HG03460 (cell line): ENCODE measurements at regions not wholly inside any gene's neighbourhood (a gene's known extent, or its start where the extent isn't known, plus 50 kb on each side); places are given as distances from the start of the nearest gene placed in this dataset.
"Not testable (repeated sequence)": the region's sequence is repeated elsewhere in the genome, so short reads cannot be mapped to it uniquely, and the experiment has no call there.

Experiments
- ATAC-seq: cut with Tn5 transposase; IDR thresholded peaks from one replicate; pipeline ENCODE4 v1.9.1; 2021; ENCODE audit not compliant: unreplicated experiment

DNA sequence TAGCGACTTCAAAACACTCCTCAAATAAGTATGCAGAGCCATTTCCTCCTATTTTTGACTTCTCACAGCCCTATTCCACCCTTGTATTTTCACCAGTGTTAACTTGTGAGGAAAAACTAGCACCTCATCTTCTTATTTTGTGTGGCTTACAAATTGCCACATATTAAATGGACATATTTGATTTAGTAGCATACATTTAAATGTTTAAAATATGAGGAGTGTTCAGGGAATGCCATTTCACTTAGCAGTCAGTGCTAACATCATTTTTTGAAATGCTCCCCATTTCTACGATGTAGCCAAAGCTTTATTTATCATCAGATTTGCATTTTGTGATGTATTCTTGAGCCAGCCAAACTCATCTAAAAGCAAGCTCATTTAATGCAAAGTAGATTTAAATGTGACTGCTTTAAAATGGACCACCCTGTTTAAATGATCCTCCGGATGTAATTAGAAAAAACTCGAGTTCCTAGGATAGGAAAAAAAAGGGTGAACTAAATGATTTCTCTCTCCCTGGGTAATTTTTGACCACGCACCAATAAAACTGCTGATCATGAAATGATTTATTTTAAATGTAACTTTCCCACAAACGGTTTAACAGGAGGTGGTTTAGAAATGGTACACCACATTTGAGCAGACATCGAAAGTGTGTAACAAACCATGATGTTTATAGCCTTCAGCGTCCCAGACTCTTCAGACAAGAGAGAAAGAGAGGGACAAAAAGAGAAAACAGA lies 172.6 kb downstream of the CD83 start:
- ATAC-seq = no peak

DNA sequence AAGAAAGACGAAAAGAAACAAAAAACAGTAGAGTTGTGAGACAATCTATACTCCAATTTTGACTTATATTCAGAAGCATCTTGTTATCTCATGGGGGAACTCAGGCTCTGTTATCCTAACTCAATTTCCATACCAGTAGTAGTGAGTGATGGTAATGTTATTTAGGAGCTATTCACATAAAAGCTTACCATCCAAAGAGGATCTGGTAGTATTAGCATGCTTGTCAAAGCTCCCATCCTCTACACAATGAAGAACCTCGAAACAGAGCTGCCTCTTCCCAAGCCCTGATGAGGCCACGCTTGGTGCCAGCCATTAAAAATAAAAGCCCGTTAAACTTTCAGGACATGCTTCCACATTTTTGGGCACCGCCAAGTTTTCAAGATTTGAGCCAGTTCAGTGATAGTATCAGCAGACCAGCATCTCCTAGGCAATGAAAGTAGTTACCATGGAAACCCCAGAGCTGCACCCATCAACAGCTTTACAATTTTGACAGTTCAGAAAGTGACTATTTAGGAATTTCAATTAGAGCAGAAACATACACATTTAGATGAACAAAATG lies 173.3 kb downstream of the CD83 start:
- no peak for ATAC-seq

DNA sequence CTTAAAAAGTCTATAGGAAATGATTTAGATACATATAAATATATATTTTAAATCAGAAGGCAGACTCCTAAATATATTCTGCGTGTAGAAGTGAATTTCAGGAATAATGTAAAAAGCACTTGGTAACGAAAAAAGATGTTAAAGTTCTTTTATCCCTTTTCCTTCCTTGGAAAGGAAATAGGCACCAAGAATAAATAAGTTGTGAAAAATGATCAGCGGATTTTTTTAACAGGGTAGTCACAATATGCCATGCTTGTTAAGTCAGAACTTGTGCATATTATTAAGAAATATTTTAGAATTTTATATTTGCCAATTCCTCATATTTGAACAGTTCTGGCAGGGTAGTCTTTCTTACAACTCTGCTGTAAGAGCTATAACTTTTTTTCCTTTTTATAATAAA lies 173.8 kb downstream of the CD83 start:
- no peak for ATAC-seq

DNA sequence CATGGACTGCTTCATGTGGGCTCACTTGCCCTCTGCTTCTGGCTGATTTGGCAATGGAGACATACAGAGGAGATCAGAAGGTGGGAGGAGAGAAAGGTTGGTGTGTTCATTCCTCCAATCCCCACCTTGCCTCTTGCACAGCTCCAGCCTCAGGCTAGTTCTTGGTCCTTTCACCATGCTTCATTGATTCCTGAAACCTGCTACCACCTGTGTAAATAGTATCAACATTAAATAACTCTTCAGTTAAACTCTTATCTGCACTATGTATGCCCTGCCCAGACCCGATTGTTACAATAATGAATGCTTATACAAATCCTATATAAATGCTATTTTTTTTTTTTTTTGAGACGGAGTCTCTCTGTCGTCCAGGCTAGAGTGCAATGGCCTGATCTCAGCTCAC lies 174.5 kb downstream of the CD83 start:
- ATAC-seq = no peak

DNA sequence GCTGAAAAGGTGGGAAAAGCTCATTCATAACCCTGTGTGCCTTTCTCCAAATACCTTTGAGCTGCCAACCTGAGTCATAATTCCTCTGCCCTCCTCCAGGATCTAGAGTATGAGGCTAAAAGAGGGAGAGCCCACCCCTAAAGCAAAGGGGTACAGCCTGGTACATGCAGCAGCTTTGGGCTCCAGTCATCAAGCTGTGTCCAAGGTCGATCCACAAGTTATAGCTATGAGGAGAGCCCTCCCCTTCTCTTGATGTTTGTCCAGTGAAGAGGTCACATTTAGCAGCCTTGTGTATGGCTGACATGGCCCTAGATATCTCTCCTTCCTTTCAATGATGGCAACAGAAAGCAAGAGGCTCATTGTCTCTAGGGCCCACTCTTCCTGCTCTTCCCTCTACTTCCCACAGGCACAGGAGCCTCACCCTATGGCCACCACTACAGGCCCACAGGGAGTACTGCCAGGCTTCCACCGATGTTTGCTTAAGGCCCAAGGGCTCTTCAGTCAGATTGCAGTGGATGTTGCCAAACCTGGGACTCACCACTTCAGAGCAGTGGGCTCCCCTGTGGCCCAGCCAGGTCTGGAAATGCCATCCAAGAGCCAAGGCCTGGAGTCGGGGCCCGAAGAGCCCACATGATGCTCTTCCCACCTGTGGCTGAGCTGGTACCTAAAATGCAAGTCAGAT lies 176.8 kb downstream of the CD83 start:
- ATAC-seq = no peak

DNA sequence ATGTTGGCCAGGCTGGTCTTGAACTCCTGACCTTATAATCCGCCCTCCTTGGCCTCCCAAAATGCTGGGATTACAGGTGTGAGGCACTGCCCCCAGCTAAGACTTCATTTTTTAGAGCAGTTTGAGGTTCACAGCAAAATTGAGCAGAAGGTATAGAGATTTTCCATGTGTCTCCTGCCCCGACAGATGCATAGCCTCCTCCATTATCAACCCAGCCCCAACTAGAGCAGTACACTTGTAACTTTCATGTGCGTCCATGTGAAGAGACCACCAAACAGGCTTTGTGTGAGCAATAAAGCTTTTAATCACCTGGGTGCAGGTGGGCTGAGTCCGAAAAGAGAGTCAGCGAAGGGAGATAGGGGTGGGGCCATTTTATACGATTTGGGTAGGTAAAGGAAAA lies 179.1 kb downstream of the CD83 start:
- ATAC-seq = not testable (repeated sequence)

DNA sequence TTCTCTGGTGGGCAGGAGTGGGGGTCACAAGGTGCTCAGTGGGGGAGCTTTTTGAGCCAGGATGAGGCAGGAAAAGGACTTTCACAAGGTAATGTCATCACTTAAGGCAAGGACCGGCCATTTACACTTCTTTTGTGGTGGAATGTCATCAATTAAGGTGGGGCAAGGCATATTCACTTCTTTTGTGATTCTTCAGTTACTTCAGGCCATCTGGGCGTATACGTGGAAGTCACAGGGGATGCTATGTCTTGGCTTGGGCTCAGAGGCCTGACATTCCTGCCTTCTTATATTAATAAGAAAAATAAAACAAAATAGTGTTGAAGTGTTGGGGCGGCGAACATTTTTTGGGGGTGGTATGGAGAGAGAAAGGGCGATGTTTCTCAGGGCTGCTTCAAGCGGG lies 179.5 kb downstream of the CD83 start:
- not testable (repeated sequence) for ATAC-seq

DNA sequence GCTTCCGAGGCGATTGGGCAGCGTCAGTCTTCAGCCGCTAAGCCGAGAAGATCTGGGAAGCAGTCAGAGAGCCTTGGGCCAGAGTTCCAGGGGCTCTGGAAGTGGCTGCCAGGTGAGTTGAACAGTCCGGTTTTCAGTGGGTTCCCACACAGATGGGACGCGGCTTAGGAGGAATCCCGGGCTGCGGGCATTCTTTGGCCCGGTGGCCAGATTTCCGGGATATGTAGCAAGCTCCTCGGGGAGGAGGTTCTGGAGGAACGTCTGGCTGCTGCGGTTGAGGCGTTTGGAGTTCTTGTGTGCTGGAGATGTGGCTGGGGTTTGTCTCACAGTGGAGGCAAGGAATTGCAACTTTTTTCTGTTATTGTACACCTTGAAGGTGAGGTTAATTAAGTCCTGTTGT lies 182.6 kb downstream of the CD83 start:
- ATAC-seq = not testable (repeated sequence)

DNA sequence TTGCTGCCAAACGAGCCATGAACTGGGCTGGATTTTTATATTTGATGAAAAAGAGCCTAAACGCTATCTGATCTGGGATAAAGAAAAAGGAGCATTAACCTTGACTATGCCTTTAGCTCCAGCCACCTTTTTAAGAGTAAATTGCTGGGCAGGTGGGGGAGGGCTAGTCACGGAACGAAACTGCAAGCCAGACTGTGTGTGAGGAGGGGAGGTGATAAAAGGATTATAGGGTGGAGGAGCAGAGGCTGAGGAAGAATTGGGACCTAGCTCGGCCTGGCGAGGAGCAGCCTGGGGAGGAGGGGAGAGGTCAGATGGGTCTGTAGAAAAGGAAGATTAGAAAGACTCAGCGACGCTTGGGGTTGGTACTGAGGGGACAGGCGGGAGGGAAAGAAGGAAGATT lies 183.1 kb downstream of the CD83 start:
- not testable (repeated sequence) for ATAC-seq

DNA sequence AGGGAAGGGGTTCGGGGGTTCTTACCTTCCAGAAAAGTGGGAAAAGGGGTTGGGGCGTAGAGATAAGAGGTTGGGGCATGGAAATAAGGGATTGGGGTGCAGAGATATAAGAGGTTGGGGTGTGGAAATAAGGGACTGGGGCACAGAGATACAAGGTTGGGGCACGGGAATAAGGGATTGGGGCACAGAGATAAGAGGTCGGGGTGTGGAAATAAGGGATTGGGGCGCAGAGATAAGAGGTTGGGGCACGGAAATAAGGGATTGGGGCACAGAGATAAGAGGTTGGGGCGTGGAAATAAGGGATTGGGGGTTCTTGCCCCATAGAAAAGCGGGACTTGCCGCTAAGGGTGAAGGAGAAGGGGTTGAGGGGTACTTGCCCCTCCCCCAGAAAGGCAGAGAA lies 183.9 kb downstream of the CD83 start:
- ATAC-seq = not testable (repeated sequence)

DNA sequence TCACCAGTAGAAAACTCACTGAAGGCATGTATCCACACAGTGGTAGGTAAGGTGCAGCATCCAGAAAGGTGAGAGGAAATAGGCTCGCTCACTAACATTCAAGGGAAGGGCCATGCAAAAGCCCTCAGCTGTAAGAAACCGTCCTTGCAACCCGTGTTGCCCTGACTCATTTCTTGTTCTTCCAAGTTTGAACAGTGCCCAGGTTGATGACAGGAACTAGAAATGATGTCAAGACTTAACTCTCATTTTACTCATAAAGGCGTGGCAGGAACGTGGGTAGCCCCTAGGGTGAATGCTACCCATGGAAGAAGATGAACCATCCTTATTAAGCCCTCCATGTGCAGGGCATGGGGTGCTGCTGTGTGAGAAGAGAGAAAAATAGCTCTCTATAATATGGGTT lies 187.6 kb downstream of the CD83 start:
- no peak for ATAC-seq

DNA sequence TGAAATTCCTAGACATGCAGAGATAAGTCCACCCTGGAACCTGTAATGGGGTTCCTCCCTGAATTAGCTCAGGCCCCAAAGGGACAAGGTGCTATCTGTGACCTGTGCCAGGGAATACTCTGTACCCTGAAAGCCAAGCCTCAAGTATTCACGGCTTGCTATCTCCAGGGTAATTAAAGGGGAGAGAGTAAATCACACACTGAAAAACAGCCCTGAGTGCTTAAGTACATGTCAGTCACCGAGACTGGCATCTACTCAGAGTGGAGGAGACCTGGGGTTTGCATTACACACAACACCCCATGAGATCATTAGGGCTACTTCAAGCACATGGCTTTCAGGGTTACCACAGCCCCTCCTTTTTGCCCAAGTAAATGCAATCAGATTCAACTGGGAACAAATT lies 188.1 kb downstream of the CD83 start:
- no peak for ATAC-seq

DNA sequence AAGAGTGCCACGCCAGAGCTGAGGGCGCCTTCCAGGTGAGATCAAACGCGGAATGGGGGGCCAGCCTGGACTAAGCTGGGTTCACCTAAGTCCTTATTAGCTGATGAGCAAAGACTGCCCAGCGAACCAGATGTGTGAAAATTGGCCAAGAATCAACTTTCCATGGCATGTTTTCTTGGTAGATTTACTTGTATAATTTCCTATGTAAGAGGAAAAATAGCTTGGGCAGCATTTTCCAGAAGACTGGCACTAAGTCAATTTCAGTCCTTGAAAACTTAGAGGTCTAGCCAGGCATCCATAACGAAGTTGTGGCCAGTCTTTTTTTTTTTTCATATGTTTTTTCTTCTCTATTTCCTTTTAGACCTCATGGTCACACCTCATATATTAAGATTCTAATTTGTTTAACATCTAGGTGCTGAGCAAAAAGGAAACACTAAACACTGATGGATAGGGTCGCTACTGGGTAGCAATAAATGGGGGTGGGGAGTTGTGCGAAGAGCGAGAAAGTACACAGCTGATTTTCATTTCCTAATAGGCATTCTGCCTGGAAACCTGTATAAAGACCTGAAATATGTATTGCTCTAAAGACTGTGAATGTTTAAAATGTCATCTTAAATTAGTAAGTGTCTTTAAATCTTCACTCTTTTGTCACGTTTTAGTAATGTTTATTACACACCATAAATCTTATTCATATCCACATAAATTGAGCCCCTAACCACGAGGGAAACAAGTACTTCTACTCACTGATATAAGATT lies 188.8 kb downstream of the CD83 start:
- no peak for ATAC-seq

DNA sequence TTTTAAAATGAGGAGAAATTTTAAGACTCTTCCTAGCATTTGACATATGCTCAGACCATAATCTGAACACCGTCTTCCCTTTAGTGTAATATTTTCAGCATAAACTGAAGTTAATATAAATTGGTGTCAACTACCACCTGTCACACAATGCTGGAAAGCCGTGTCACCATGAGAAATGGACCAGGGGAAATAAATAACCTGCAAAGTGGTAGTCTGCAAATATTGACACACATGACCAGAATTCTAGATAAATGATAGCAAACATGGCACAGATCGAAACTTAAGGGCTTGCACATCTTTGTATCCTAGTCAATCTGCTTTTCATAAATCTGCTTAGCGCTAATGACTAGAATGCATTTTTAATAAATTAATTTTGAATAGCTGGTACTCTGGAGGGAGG lies 191.9 kb downstream of the CD83 start:
- no peak for ATAC-seq

DNA sequence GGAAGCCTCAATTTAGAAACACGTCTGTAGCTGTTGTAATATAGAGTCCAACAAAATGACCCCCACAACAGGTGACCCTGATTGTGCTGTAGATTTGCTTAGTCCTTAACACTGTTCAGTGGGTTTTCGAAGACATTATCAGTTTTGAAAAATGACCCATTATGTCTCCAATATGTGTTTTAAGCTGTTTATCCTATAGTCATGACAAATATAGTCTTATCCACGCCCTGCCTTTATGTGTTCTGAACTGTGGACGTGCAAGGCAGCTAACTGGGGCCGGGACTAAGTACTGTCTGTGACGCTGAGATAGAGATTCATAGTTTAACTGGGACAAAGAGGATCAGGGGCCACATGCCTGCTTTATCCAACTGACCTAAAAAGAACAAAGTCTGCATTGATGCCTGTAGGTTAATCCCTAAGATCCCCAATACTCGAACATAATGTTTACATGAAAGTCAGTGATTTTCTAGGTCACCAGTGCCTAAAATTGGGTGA lies 192.4 kb downstream of the CD83 start:
- no peak for ATAC-seq

DNA sequence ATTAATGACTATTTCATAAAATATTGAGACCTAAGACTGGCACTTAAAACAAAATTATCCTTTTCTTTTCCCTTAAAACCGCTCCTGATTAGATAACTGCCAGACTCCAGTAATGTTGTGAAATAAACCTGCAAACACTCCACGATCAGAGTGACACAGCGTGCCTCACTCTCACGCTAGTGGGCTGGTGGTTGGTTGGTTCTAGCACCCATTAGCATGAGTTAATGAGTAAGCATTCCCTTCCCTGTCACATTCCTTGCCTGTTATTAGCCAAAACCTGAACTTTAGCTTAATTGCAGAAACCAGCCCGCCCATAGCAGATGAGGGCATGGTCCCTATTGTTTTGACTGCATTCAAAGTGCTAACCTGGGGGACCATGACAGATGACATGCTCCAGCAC lies 193.4 kb downstream of the CD83 start:
- no peak for ATAC-seq

DNA sequence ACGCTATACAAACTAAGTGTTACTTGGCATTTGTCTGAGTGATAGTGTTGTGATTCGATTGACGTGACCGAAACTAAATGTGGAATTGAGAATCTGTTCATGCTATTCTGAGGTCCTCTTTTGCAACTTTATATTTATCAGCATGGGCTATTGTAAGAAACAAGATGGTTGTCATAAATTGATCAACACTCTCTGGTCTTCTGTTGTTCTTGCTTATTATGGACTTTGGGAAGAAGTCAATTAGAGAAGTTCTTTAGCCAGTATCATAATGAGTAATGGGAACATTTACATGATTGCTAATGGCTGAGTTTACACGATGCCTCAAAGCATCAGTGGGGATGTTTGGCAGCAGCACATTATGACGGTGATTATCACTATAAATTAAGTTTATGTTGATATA lies 195.0 kb downstream of the CD83 start:
- no peak for ATAC-seq

DNA sequence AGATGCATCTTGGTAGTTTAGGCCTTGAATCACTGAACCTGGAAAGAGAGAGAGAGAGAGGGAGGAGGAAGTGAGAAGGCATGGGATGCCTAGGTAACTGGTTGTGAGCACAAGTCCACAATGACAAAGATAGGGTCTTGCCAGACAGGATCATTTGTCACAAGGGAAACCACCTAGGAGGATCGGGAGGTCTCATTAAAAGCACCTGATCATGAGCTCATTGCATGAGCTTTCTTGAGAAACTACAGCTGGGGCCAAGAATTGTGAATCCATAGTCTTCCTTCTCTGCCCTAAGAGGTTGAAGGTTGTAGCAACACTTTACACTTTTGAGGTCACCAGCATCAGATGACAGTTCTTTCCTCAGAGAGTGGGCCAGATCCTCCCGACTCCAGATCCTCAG lies 195.7 kb downstream of the CD83 start:
- peak; percentile 55 for ATAC-seq

DNA sequence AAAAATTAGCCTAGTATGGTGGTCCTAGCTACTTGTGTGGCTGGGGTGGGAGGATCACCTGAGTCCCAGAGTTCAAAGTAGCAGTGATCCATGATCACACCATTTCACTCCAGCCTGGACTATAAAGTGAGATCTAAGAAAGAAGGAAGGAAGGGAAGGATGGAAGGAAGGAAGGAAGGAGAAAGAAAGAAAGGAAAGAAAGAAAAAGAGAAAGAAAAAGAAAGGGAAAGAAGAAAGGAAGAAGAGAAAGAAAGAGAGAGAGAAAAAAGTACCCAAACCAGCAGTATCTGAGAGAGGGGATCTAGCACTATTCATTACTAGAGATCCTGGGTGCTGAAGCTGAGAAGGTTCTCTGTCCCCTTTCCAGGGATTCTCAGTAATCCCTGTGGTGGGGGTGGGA lies 197.8 kb downstream of the CD83 start:
- ATAC-seq = no peak

DNA sequence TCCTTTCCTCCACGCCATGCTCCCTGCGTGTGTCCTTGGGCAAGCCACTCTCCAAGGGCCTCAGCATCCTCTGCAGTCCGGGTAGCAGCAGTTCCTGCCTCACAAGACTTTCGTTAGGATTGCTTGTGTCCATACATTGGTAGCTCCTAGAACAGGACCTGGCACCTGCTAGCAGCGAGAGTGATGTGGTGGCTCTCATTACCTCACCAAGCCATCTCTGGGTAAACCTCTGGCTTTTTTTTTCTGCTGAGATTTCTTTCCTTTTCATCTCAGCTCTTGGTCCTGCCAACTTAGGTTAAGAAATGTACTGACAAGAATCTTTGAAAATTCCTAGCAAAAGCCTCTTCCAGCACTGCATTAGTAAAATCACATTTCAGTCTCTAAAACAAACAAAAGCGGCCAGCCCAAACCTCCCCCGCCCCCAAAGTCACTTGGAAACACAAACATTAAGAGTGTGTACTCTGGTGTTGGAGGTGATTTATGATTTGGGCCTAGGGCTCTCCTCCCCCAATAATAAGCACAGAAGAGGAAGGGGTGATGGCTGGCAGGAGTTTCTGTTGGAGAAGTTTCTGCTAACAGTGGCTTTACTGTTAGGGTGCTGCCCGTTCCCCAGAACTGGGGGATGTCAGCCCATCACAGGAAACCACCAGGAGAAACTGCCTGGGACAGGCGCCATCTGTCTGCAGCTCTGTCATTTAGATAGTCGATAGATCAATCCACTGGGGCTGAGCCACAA lies 199.2 kb downstream of the CD83 start:
- ATAC-seq = no peak

DNA sequence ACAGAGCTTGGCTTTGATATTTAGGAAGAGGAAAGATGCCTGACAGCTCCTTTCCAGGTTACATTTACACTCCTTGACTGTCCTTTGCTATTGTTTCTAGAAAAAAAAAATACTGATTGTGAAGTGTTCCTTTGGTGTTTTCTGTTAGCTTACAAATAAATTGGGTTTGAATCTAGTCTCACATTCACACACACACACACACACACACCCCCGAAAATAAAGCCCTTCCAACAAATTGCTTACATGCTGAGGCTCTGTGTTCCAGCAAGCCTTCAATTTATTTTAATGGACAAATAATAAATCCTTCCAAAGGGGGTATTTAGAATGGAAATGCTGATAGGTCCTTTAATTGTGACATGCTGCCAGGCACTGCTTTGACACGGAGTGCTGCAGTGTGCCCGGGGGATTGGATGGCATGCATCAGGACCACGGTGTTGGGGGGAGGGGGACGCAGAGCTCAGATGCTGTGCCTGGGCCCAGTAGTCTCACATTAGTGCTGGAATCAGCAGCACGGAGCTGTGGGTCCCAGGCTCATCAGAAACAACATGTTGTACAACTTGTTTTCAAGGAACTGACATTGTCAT lies 199.9 kb downstream of the CD83 start:
- no peak for ATAC-seq
